SK-N-SH (cell line): ENCODE measurements at regions not wholly inside any gene's neighbourhood (a gene's known extent, or its start where the extent isn't known, plus 50 kb on each side); places are given as distances from the start of the nearest gene placed in this dataset.
A peak's percentile ranks its signal among the peaks of the same experiment; 100 is the strongest.

Experiments
- CTCF ChIA-PET: fragments of 300-600, 350-600 bp; formaldehyde crosslinking; extraction: SDS; loops from one replicate; lab custom pipeline; 2021; lab: Yijun Ruan, JAX
- POLR2A ChIA-PET: fragments of 350-600 bp; sonication (Branson Sonifier 250); formaldehyde crosslinking; extraction: SDS; loops from one replicate; lab custom pipeline; 2020; ENCODE audit warnings: antibody characterized with exemption, inconsistent platforms; lab: Yijun Ruan, JAX
- DNase-seq: peaks from one replicate; pipeline ENCODE4 v3.0.0; 2012
- H2AFZ ChIP-seq: fragments of 200-600 bp; sonication (generic); 2 replicates; pipeline ENCODE4 v1.8.1; 2016; ENCODE audit warnings: antibody characterized with exemption, mild to moderate bottlenecking, low read depth
- H3F3A ChIP-seq: fragments of 200-600 bp; sonication (generic); replicated peaks from 2 replicates; pipeline ENCODE3; 2016; ENCODE audit warnings: antibody characterized with exemption, mild to moderate bottlenecking; ENCODE audit not compliant: insufficient read depth
- H3K27ac ChIP-seq, 2 experiments: fragments of 200-500 bp in 1 of 2; fragments of 200-600 bp in 1 of 2; sonication (Bioruptor generic) in 1 of 2; sonication (generic), shearing (Covaris generic) in 1 of 2; 2 replicates each; pipeline versions ENCODE4 v1.5.1 to v1.6.1; 2014 to 2016; ENCODE audit warnings: low read depth in 2 of 2, inconsistent platforms in 1 of 2, low read length in 1 of 2, mild to moderate bottlenecking in 1 of 2, mixed read lengths in 1 of 2
- H3K27me3 ChIP-seq: fragments of 200-600 bp; sonication (generic), shearing (Covaris generic); 2 replicates; pipeline ENCODE4 v1.6.1; 2016; ENCODE audit warnings: mixed run types; ENCODE audit not compliant: insufficient read depth
- H3K36me3 ChIP-seq, 2 experiments: fragments of 200-500 bp in 1 of 2; fragments of 200-600 bp in 1 of 2; sonication (Bioruptor generic) in 1 of 2; sonication (generic) in 1 of 2; replicated peaks in 1 of 2; 2 replicates each; pipeline versions ENCODE3 to v1.5.1; 2014 to 2016; ENCODE audit warnings: low read length in 1 of 2, mild to moderate bottlenecking in 1 of 2; ENCODE audit not compliant: insufficient read depth in 2 of 2, control insufficient read depth in 1 of 2
- H3K4me1 ChIP-seq, 2 experiments: fragments of 200-500 bp in 1 of 2; fragments of 200-600 bp in 1 of 2; sonication (Bioruptor generic) in 1 of 2; sonication (generic), shearing (Covaris generic) in 1 of 2; 2 replicates each; pipeline versions ENCODE4 v1.5.1 to v1.6.1; 2014 to 2016; ENCODE audit warnings: low read depth in 1 of 2, low read length in 1 of 2, mixed run types in 1 of 2; ENCODE audit not compliant: insufficient read depth in 2 of 2, control insufficient read depth in 1 of 2
- H3K4me2 ChIP-seq: fragments of 200-600 bp; sonication (generic), shearing (Covaris generic); 2 replicates; pipeline ENCODE4 v1.6.1; 2017; ENCODE audit warnings: mixed run types
- H3K4me3 ChIP-seq, 2 experiments: fragments of 200-500 bp in 1 of 2; fragments of 200-600 bp in 1 of 2; sonication (Bioruptor generic) in 1 of 2; sonication (generic), shearing (Covaris generic) in 1 of 2; 2 replicates each; pipeline versions ENCODE4 v1.5.1 to v1.8.1; 2014 to 2016; ENCODE audit warnings: low read depth in 2 of 2, inconsistent platforms in 1 of 2, low read length in 1 of 2, mild to moderate bottlenecking in 1 of 2, mixed read lengths in 1 of 2, moderate library complexity in 1 of 2
- H3K79me2 ChIP-seq: fragments of 200-600 bp; sonication (generic); 2 replicates; pipeline ENCODE4 v1.8.1; 2017; ENCODE audit warnings: mild to moderate bottlenecking; ENCODE audit not compliant: insufficient read depth
- H3K9ac ChIP-seq: fragments of 200-600 bp; sonication (generic); 2 replicates; pipeline ENCODE4 v1.6.1; 2017; ENCODE audit warnings: mixed run types
- H3K9me2 ChIP-seq: fragments of 200-600 bp; sonication (generic); 2 replicates; pipeline ENCODE4 v1.6.1; 2017; ENCODE audit warnings: mixed run types
- H3K9me3 ChIP-seq: fragments of 200-600 bp; sonication (generic); 2 replicates; pipeline ENCODE4 v1.6.1; 2017; ENCODE audit warnings: mixed run types, mild to moderate bottlenecking, moderate library complexity
- H4K20me1 ChIP-seq: fragments of 200-600 bp; sonication (generic); 2 replicates; pipeline ENCODE4 v1.6.1; 2017; ENCODE audit warnings: mild to moderate bottlenecking, mixed run types; ENCODE audit not compliant: insufficient read depth
- CTCF ChIP-seq: fragments of 200-600 bp; sonication (generic); IDR thresholded peaks from 2 replicates; pipeline ENCODE4 v1.6.1; 2017; ENCODE audit warnings: antibody characterized with exemption, mild to moderate bottlenecking, moderate library complexity
- EP300 ChIP-seq, 2 experiments: IDR thresholded peaks; 2 replicates each; pipeline versions ENCODE4 v1.4.0 to v1.6.1; 2012; ENCODE audit warnings: borderline replicate concordance in 1 of 2, low read depth in 1 of 2, low read length in 1 of 2
- EZH2phosphoT487 ChIP-seq: fragments of 200-600 bp; sonication (generic); IDR thresholded peaks from 2 replicates; pipeline ENCODE4 v1.6.1; 2017; ENCODE audit warnings: low read depth, mixed run types, mild to moderate bottlenecking, antibody characterized with exemption, moderate library complexity, borderline replicate concordance
- FOSL2 ChIP-seq: IDR thresholded peaks from 2 replicates; pipeline ENCODE4 v1.4.0; 2012; ENCODE audit warnings: low read depth, mild to moderate bottlenecking, moderate library complexity, borderline replicate concordance
- FOXM1 ChIP-seq: IDR thresholded peaks from 2 replicates; pipeline ENCODE4 v1.4.0; 2012; ENCODE audit warnings: low read depth, mild to moderate bottlenecking
- GABPA ChIP-seq: IDR thresholded peaks from 2 replicates; pipeline ENCODE4 v1.4.0; 2012; ENCODE audit warnings: low read depth, mild to moderate bottlenecking
- MAX ChIP-seq: IDR thresholded peaks from 2 replicates; pipeline ENCODE4 v1.4.0; 2012; ENCODE audit warnings: low read depth
- MXI1 ChIP-seq: IDR thresholded peaks from 2 replicates; pipeline ENCODE4 v1.6.1; 2012; ENCODE audit warnings: mild to moderate bottlenecking, low read depth, low read length, improper control_type of control experiment
- PBX3 ChIP-seq: IDR thresholded peaks from 2 replicates; pipeline ENCODE4; 2012
- RAD21 ChIP-seq: IDR thresholded peaks from 2 replicates; pipeline ENCODE4 v1.6.1; 2012; ENCODE audit warnings: mild to moderate bottlenecking, low read length
- SIN3A ChIP-seq: IDR thresholded peaks from 2 replicates; pipeline ENCODE4 v1.6.1; 2012; ENCODE audit warnings: low read depth, mild to moderate bottlenecking, low read length, moderate library complexity, borderline replicate concordance
- TEAD4 ChIP-seq: IDR thresholded peaks from 2 replicates; pipeline ENCODE4 v1.4.0; 2012; ENCODE audit warnings: mild to moderate bottlenecking, borderline replicate concordance; ENCODE audit not compliant: insufficient read depth
- YY1 ChIP-seq: IDR thresholded peaks from 2 replicates; pipeline ENCODE4 v1.4.0; 2012; ENCODE audit warnings: low read depth, mild to moderate bottlenecking
- ZBTB33 ChIP-seq: IDR thresholded peaks from 2 replicates; pipeline ENCODE4 v1.4.0; 2012; ENCODE audit warnings: low read depth, borderline replicate concordance
- WGBS: methylation state at CpG from one replicate; pipeline ENCODE4 v1.1.6; 2017; ENCODE audit warnings: low lambda C conversion rate; 5-methylcytosine and 5-hydroxymethylcytosine counted together

- TF ChIP-seq ZBTB33 (no peak), CTCF (no peak), EP300 (IDR thresholded peaks at IDR 0.05; ENCODE audit: borderline replicate concordance in 1 of 2, low read depth in 1 of 2, low read length in 1 of 2) (no peak)
Observed at GRCh38 chr1:206415942-206416341, 54.3 kb upstream of the IKBKE start (continued).

GRCh38 chr1:206417774-206418614 lies 52.3 kb upstream of the IKBKE start:
- H3K4me1 ChIP-seq, result peaks cover 7 to 32% of the 10 kb centered on the region in 2 experiments; a peak in 3 of 4 replicates
- H4K20me1 ChIP-seq, result peaks cover 16% of the 10 kb centered on the region
- TF ChIP-seq FOSL2 (no peak), FOXM1 (no peak), PBX3 (no peak), RAD21 (no peak), CTCF (no peak), EZH2phosphoT487 (no peak), SIN3A (no peak), TEAD4 (no peak), MXI1 (no peak), YY1 (no peak), GABPA (no peak), MAX (no peak)
- no peak overlapping the region for H2AFZ ChIP-seq
- no peak for DNase-seq
- WGBS, result 98% methylated on average over 7 of the region's 7 CpGs
- H3K9me2 ChIP-seq, result no peaks in the 10 kb centered on the region
- peak overlapping the region in 1 of 2 experiments; percentile 62; a peak in 1 of 4 replicates for H3K27ac ChIP-seq
- H3K9me3 ChIP-seq, result no peaks in the 10 kb centered on the region
- H3K4me3 ChIP-seq, result no peak overlapping the region
- H3K36me3 ChIP-seq, result peaks cover 33 to 37% of the 10 kb centered on the region in 2 experiments
- POLR2A ChIA-PET, result interaction anchor here (0.7 kb wide), 1 partner anchor 10 kb away, joined by 3 read pairs; no protein-coding TSS in a partner anchor
- no peak overlapping the region for H3K9ac ChIP-seq
- no peak overlapping the region for H3K4me2 ChIP-seq
- H3F3A ChIP-seq, result peaks cover 26% of the 10 kb centered on the region
- CTCF ChIA-PET, result interaction anchor here (0.9 to 1.4 kb wide), 3 partner anchors 10 to 246 kb away, joined by 3 to 4 read pairs (median 3); no protein-coding TSS in a partner anchor
- no peaks in the 10 kb centered on the region for H3K27me3 ChIP-seq
- H3K79me2 ChIP-seq, result no peaks in the 10 kb centered on the region
